Transverse colon (tissue), 4 donors: ENCODE measurements at regions not wholly inside any gene's neighbourhood (a gene's known extent, or its start where the extent isn't known, plus 50 kb on each side); places are given as distances from the start of the nearest gene placed in this dataset.

Source experiments
- EP300 ChIP-seq: sonication (generic); formaldehyde crosslinking; IDR thresholded peaks from one replicate; pipeline ENCODE4 v1.6.1; 2017; ENCODE audit warnings: antibody characterized with exemption, low read depth
- POLR2A ChIP-seq: fragments of 450-650 bp; IDR thresholded peaks from one replicate; pipeline ENCODE4 v1.6.1; 2016; ENCODE audit warnings: antibody characterized with exemption, mild to moderate bottlenecking, moderate library complexity
- POLR2AphosphoS5 ChIP-seq, 3 donors: sonication (generic); formaldehyde crosslinking; IDR thresholded peaks; one replicate each; pipeline ENCODE4 v1.6.1; 2016; ENCODE audit warnings: antibody characterized with exemption in 3 of 3
- TF ChIP-seq, protein P1 (sequence below), 5 experiments: fragments of 200-600 bp in 3 of 5; fragments of 450-650 bp in 2 of 5; sonication (generic) in 3 of 5; IDR thresholded peaks; 1 replicate in 2 of 5; 2 replicates in 3 of 5; pipeline ENCODE4 v1.5.1; 2016 to 2017; ENCODE audit warnings: antibody characterized with exemption in 5 of 5, inconsistent platforms in 3 of 5, mild to moderate bottlenecking in 2 of 5, moderate library complexity in 1 of 5

- TF ChIP-seq EP300, result no peak
- TF ChIP-seq, protein P1, sequence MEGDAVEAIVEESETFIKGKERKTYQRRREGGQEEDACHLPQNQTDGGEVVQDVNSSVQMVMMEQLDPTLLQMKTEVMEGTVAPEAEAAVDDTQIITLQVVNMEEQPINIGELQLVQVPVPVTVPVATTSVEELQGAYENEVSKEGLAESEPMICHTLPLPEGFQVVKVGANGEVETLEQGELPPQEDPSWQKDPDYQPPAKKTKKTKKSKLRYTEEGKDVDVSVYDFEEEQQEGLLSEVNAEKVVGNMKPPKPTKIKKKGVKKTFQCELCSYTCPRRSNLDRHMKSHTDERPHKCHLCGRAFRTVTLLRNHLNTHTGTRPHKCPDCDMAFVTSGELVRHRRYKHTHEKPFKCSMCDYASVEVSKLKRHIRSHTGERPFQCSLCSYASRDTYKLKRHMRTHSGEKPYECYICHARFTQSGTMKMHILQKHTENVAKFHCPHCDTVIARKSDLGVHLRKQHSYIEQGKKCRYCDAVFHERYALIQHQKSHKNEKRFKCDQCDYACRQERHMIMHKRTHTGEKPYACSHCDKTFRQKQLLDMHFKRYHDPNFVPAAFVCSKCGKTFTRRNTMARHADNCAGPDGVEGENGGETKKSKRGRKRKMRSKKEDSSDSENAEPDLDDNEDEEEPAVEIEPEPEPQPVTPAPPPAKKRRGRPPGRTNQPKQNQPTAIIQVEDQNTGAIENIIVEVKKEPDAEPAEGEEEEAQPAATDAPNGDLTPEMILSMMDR (IDR thresholded peaks at IDR 0.05), result no peak
- no peak for TF ChIP-seq POLR2A
- TF ChIP-seq POLR2AphosphoS5 (IDR thresholded peaks at IDR 0.05), result no peak
Observed at GRCh38 chr16:66295761-66296546, 70.5 kb upstream of the CDH5 start.
